ENCODE measurements at regions not wholly inside any gene's neighbourhood (a gene's known extent, or its start where the extent isn't known, plus 50 kb on each side); places are given as distances from the start of the nearest gene placed in this dataset.

GRCh38 chr4:138561276-138561880 is 319.2 kb upstream of the SLC7A11 start:
- TF ChIP-seq CTCF (conservative IDR thresholded peaks at IDR 0.05; ENCODE audit: low read depth, low read length), result no peak
- H3K4me3 ChIP-seq (ENCODE audit: low read depth, low read length), result no peak overlapping the region
- DNase-seq (ENCODE audit: low read depth), result no peak

DNA sequence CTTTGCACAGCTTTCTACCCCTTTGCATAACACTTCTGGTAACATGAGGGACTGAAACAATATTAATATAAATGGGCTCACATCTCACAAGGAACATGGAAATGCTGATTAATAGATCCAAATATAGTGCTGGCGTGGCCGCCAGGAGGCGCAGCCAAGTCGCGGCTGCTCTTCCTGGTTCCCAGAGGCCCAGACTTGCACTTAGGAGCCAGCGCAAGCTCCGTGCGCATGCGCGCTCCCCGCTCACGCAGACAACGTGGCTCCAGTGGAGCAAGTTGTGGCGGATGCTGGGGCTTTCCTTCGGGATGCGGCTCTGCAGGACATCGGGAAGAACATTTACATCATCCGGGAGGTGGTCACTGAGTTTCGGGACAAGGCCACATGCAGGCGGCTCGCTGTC is 318.3 kb upstream of the SLC7A11 start:
- TF ChIP-seq CTCF (conservative IDR thresholded peaks at IDR 0.05; ENCODE audit: low read depth, low read length), result no peak
- no peak overlapping the region for H3K4me3 ChIP-seq (ENCODE audit: low read depth, low read length)
- no peak for DNase-seq (ENCODE audit: low read depth)

DNA sequence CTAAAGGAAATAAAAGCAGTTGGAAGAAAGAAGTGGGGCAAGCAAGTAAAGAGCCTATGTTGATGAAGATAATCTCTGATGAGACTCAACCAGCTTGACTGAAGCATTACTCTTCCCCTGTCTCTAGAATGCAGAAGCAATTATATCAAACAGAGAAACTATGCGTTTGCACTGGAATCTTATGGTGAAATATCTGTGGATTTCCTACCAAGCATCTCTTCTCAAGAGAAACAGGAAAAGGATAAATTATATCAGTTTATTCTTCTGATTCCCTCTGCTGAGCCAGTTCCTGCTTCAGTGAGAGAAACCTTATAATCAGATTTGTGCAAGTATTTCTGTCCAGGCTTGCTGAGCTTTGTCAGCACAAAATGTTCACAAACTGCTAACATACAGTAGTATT is 316.7 kb upstream of the SLC7A11 start:
- no peak for DNase-seq (ENCODE audit: low read depth)
- H3K4me3 ChIP-seq (ENCODE audit: low read depth, low read length), result no peak overlapping the region
- no peak for TF ChIP-seq CTCF (conservative IDR thresholded peaks at IDR 0.05; ENCODE audit: low read depth, low read length)

- DNase-seq (ENCODE audit: low read depth), result peak; percentile 55
- no peak overlapping the region for H3K4me3 ChIP-seq (ENCODE audit: low read depth, low read length)
- TF ChIP-seq CTCF (conservative IDR thresholded peaks at IDR 0.05; ENCODE audit: low read depth, low read length), result peak; percentile 54
Measured at GRCh38 chr4:138555584-138555983, 313.4 kb upstream of the SLC7A11 start.

- peak; percentile 19 for TF ChIP-seq CTCF (conservative IDR thresholded peaks at IDR 0.05; ENCODE audit: low read depth, low read length)
- H3K4me3 ChIP-seq (ENCODE audit: low read depth, low read length), result no peak overlapping the region
- no peak for DNase-seq (ENCODE audit: low read depth)
Measured at GRCh38 chr4:138555108-138555507, 313.0 kb upstream of the SLC7A11 start.

GRCh38 chr4:138553001-138553845 is 311.1 kb upstream of the SLC7A11 start:
- no peak for TF ChIP-seq CTCF (conservative IDR thresholded peaks at IDR 0.05; ENCODE audit: low read depth, low read length)

More at GRCh38 chr4:138553001-138553845, 311.1 kb upstream of the SLC7A11 start:
- DNase-seq (ENCODE audit: low read depth), result no peak
- H3K4me3 ChIP-seq (ENCODE audit: low read depth, low read length), result no peak overlapping the region

Measured in choroid plexus epithelial cell (primary cell).